Vagina (tissue), 2 donors: ENCODE measurements at regions not wholly inside any gene's neighbourhood (a gene's known extent, or its start where the extent isn't known, plus 50 kb on each side); places are given as distances from the start of the nearest gene placed in this dataset.

ENCODE experiments used
- POLR2A ChIP-seq, 2 donors: fragments of 450-650 bp; IDR thresholded peaks; one replicate each; pipeline ENCODE4 v1.6.1; 2017; ENCODE audit warnings: antibody characterized with exemption in 2 of 2, mild to moderate bottlenecking in 2 of 2, moderate library complexity in 2 of 2
- POLR2AphosphoS5 ChIP-seq, 2 donors: sonication (generic); formaldehyde crosslinking; IDR thresholded peaks; one replicate each; pipeline ENCODE4 v1.9.0; 2017; ENCODE audit warnings: antibody characterized with exemption in 2 of 2, mild to moderate bottlenecking in 2 of 2, low read depth in 1 of 2; ENCODE audit not compliant: insufficient read depth in 1 of 2
- TF ChIP-seq, protein P1 (sequence below), 3 experiments: fragments of 450-650 bp in 2 of 3; fragments of 200-600 bp in 1 of 3; sonication (generic) in 1 of 3; IDR thresholded peaks; one replicate each; pipeline ENCODE4 v1.5.1; 2017 to 2019; ENCODE audit warnings: antibody characterized with exemption in 3 of 3, mild to moderate bottlenecking in 2 of 3, moderate library complexity in 2 of 3

DNA sequence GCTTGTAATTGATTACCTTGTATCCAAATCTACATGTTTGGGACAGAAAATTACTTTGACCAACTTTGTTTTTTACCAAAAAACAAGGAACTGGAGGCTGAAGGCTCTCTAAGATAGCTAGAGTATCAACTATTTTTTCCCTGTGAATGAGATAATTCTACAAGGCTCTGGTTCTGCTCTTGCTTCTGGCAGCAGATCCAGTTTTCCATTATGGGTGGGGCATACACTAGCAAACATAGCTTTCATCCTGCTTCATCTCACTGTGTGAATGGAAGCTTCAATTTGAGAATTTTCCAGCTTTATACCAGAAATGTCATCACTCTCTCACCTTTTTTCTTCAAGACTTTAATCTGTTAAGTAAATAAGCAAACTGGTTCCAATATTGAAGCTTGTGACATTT is 249.7 kb downstream of the RPRM start:
- TF ChIP-seq POLR2AphosphoS5 (IDR thresholded peaks at IDR 0.05; ENCODE audit: insufficient read depth in 1 of 2, low read depth in 1 of 2) = no peak
- TF ChIP-seq, protein P1, sequence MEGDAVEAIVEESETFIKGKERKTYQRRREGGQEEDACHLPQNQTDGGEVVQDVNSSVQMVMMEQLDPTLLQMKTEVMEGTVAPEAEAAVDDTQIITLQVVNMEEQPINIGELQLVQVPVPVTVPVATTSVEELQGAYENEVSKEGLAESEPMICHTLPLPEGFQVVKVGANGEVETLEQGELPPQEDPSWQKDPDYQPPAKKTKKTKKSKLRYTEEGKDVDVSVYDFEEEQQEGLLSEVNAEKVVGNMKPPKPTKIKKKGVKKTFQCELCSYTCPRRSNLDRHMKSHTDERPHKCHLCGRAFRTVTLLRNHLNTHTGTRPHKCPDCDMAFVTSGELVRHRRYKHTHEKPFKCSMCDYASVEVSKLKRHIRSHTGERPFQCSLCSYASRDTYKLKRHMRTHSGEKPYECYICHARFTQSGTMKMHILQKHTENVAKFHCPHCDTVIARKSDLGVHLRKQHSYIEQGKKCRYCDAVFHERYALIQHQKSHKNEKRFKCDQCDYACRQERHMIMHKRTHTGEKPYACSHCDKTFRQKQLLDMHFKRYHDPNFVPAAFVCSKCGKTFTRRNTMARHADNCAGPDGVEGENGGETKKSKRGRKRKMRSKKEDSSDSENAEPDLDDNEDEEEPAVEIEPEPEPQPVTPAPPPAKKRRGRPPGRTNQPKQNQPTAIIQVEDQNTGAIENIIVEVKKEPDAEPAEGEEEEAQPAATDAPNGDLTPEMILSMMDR (IDR thresholded peaks at IDR 0.05) = no peak
- no peak for TF ChIP-seq POLR2A (IDR thresholded peaks at IDR 0.05)
